GM12878 (cell line): ENCODE measurements at regions not wholly inside any gene's neighbourhood (a gene's known extent, or its start where the extent isn't known, plus 50 kb on each side); places are given as distances from the start of the nearest gene placed in this dataset.

Experiments
- ATAC-seq: fragments of 200-7000 bp; cut with Tn5 transposase; 3 replicates; pipeline ENCODE4 v1.9.1; 2020; ENCODE audit warnings: mild to moderate bottlenecking, moderate library complexity
- BruUV-seq: library from RNA; stranded (reverse); fragments of 400-500 nt; replicated peaks from 2 replicates; lab custom pipeline; 2021; lab: Mats Ljungman, UMichigan
- CTCF ChIA-PET: fragments of 300-600 bp; sonication (Branson Sonifier 250); formaldehyde crosslinking; extraction: SDS; loops from one replicate; lab custom pipeline; 2021; ENCODE audit warnings: inconsistent platforms; lab: Yijun Ruan, JAX
- POLR2A ChIA-PET: fragments of 350-600 bp; formaldehyde crosslinking; extraction: SDS; loops from one replicate; lab custom pipeline; 2021; ENCODE audit warnings: inconsistent platforms; lab: Charles Lee
- RAD21 ChIA-PET: fragments of 300-600 bp; sonication (Branson Sonifier 250); formaldehyde crosslinking; loops from one replicate; lab custom pipeline; 2023; ENCODE audit warnings: antibody characterized with exemption; ENCODE audit not compliant: unreplicated experiment; lab: Charles Lee
- SMC1A ChIA-PET: fragments of 300-600 bp; sonication (Branson Sonifier 250); formaldehyde crosslinking; loops from one replicate; lab custom pipeline; 2023; ENCODE audit not compliant: unreplicated experiment, uncharacterized antibody; lab: Charles Lee
- DNase-seq: peaks from one replicate; pipeline ENCODE4 v3.0.0-alpha.2; 2011; ENCODE audit warnings: low read depth, low spot score
- FAIRE-seq: peaks from 3 replicates; lab custom pipeline; 2011; peaks lifted over from hg19 to GRCh38; lab: Jason Lieb, UNC
- H2AFZ ChIP-seq: 2 replicates; pipeline ENCODE4 v1.6.0; 2011; ENCODE audit warnings: low read depth, low read length, control low read depth; ENCODE audit not compliant: control insufficient read depth
- H3K27ac ChIP-seq: 2 replicates; pipeline ENCODE4 v1.5.1; 2011; ENCODE audit warnings: control low read depth; ENCODE audit not compliant: control insufficient read depth, insufficient read depth
- H3K27me3 ChIP-seq, 2 experiments: replicated peaks in 1 of 2; 2 replicates each; pipeline versions ENCODE4 v1.6.0 to v1.6.1; 2011; ENCODE audit warnings: low read length in 1 of 2; ENCODE audit not compliant: control insufficient read depth in 2 of 2, insufficient read depth in 2 of 2
- H3K36me3 ChIP-seq, 2 experiments: 2 replicates each; pipeline ENCODE4 v1.5.1; 2011; ENCODE audit warnings: low read length in 1 of 2; ENCODE audit not compliant: control insufficient read depth in 2 of 2, insufficient read depth in 2 of 2
- H3K4me1 ChIP-seq: 2 replicates; pipeline ENCODE4 v1.6.1; 2011; ENCODE audit warnings: mild to moderate bottlenecking, low read length, moderate library complexity, mixed read lengths; ENCODE audit not compliant: control insufficient read depth, insufficient read depth
- H3K4me2 ChIP-seq: 2 replicates; pipeline ENCODE4 v1.6.0; 2011; ENCODE audit warnings: control low read depth; ENCODE audit not compliant: control insufficient read depth, insufficient read depth
- H3K4me3 ChIP-seq: fragments of 200-600 bp; sonication (generic); 2 replicates; pipeline ENCODE4 v1.5.1; 2016
- H3K79me2 ChIP-seq: 2 replicates; pipeline ENCODE4 v1.6.0; 2011; ENCODE audit warnings: low read length; ENCODE audit not compliant: control insufficient read depth, insufficient read depth
- H3K9ac ChIP-seq: 2 replicates; pipeline ENCODE4 v1.8.0; 2011; ENCODE audit warnings: low read length, control low read depth, mixed read lengths; ENCODE audit not compliant: control insufficient read depth, insufficient read depth
- H3K9me3 ChIP-seq: replicated peaks from 3 replicates; pipeline ENCODE4 v1.5.1; 2011; ENCODE audit warnings: mild to moderate bottlenecking, low read length; ENCODE audit not compliant: control insufficient read depth, insufficient read depth
- H4K20me1 ChIP-seq: 2 replicates; pipeline ENCODE4 v1.6.0; 2011; ENCODE audit not compliant: control insufficient read depth, insufficient read depth
- ATF7 ChIP-seq: fragments of 450-650 bp; IDR thresholded peaks from 2 replicates; pipeline ENCODE4 v1.6.1; 2016; ENCODE audit warnings: low read depth, mild to moderate bottlenecking
- CEBPB ChIP-seq, 2 experiments: fragments of 150-350 bp in 1 of 2; IDR thresholded peaks; 2 replicates each; pipeline ENCODE4 v1.6.1; 2012 to 2014; ENCODE audit warnings: low read depth in 2 of 2, low read length in 2 of 2, borderline replicate concordance in 1 of 2, inconsistent platforms in 1 of 2
- CHD4 ChIP-seq: fragments of 200-600 bp; sonication (generic); IDR thresholded peaks from 2 replicates; pipeline ENCODE4 v1.6.1; 2016; ENCODE audit warnings: mild to moderate bottlenecking
- ELK1 ChIP-seq: IDR thresholded peaks from 2 replicates; pipeline ENCODE4 v1.6.1; 2012; ENCODE audit warnings: low read depth, low read length, improper control_type of control experiment
- EZH2 ChIP-seq: IDR thresholded peaks from 2 replicates; pipeline ENCODE4 v1.6.1; 2012; ENCODE audit warnings: low read depth, mild to moderate bottlenecking, control low read depth, inconsistent platforms, low read length, borderline replicate concordance; ENCODE audit not compliant: control insufficient read depth
- FOS ChIP-seq: IDR thresholded peaks from 3 replicates; pipeline ENCODE4 v1.6.1; 2011; ENCODE audit warnings: borderline replicate concordance; ENCODE audit not compliant: insufficient read length; ENCODE audit errors: extremely low read depth
- HCFC1 ChIP-seq: fragments of 150-350 bp; IDR thresholded peaks from 2 replicates; pipeline ENCODE4 v1.6.1; 2014; ENCODE audit warnings: low read length
- HDGF ChIP-seq: fragments of 450-650 bp; IDR thresholded peaks from 2 replicates; pipeline ENCODE4 v1.6.1; 2016; ENCODE audit warnings: antibody characterized with exemption
- HSF1 ChIP-seq: fragments of 150-350 bp; IDR thresholded peaks from 2 replicates; pipeline ENCODE4 v1.6.1; 2014; ENCODE audit warnings: mild to moderate bottlenecking, low read depth, low read length
- NFYA ChIP-seq: IDR thresholded peaks from 2 replicates; pipeline ENCODE4 v1.6.1; 2011; ENCODE audit warnings: low read depth, mild to moderate bottlenecking, low read length, improper control_type of control experiment, borderline replicate concordance
- NRF1 ChIP-seq: conservative IDR thresholded peaks from 2 replicates; pipeline ENCODE4 v1.6.1; 2011; ENCODE audit warnings: mild to moderate bottlenecking, low read depth, low read length, improper control_type of control experiment
- RAD51 ChIP-seq: fragments of 450-650 bp; IDR thresholded peaks from 2 replicates; pipeline ENCODE4 v1.6.1; 2016; ENCODE audit warnings: moderate library complexity, mild to moderate bottlenecking, inconsistent platforms
- TARDBP ChIP-seq: IDR thresholded peaks from 2 replicates; pipeline ENCODE4 v1.6.1; 2016; ENCODE audit warnings: borderline replicate concordance
- TCF7 ChIP-seq: IDR thresholded peaks from 2 replicates; pipeline ENCODE4 v1.6.1; 2014; ENCODE audit warnings: antibody characterized with exemption, borderline replicate concordance
- ZNF217 ChIP-seq: fragments of 450-650 bp; IDR thresholded peaks from 2 replicates; pipeline ENCODE4 v1.6.1; 2017; ENCODE audit warnings: antibody characterized with exemption, mild to moderate bottlenecking
- ZNF687 ChIP-seq: fragments of 450-650 bp; IDR thresholded peaks from 2 replicates; pipeline ENCODE4 v1.6.1; 2017; ENCODE audit warnings: mild to moderate bottlenecking, moderate library complexity
- WGBS: methylation state at CpG from one replicate; pipeline ENCODE4 v1.1.6; 2016; ENCODE audit warnings: low lambda C conversion rate; ENCODE audit not compliant: insufficient replicate concordance, insufficient coverage; ENCODE audit errors: missing lambda C conversion rate; 5-methylcytosine and 5-hydroxymethylcytosine counted together
- in situ Hi-C: fragments of 300-500 bp; cut with MboI; formaldehyde crosslinking; loops from 9 replicates; pipeline ENCODE4 v1.14.3; 2018; ENCODE audit warnings: mixed read lengths
- intact Hi-C: fragments of 100-400 bp; cut with micrococcal nuclease; formaldehyde crosslinking; loops from one replicate; pipeline ENCODE4 v1.14.2; 2022; ENCODE audit not compliant: unreplicated experiment

- TF ChIP-seq HSF1 = no peak
- no peak for TF ChIP-seq HCFC1
- TF ChIP-seq ZNF687 = no peak
- TF ChIP-seq, all 136 proteins: peak for 0
These were observed 334.0 kb downstream of the SLITRK5 start (continued) for GRCh38 chr13:88005188-88005587.

GRCh38 chr13:88014527-88014926 is 343.4 kb downstream of the SLITRK5 start:
- Histone ChIP-seq H3K79me2 (no peaks in the 10 kb centered on the region), H3K36me3 (no peaks in the 10 kb centered on the region), H4K20me1 (no peaks in the 10 kb centered on the region), H3K4me1 (no peaks in the 10 kb centered on the region), H3K4me2 (no peak overlapping the region), H3K9ac (no peak overlapping the region), H3K27me3 (no peaks in the 10 kb centered on the region), H3K27ac (no peak overlapping the region), H3K9me3 (no peaks in the 10 kb centered on the region; the same call in 2 of the 3 replicates), H3K4me3 (no peak overlapping the region), H2AFZ (no peak overlapping the region)
- 0% methylated on average over 2 of the region's 2 CpGs for WGBS
- no peak for DNase-seq
- no peak for ATAC-seq
- no peak for TF ChIP-seq TARDBP
- TF ChIP-seq TCF7 = no peak
- no peak for TF ChIP-seq EZH2
- TF ChIP-seq NRF1 = no peak
- no peak for TF ChIP-seq RAD51
- no peak for TF ChIP-seq CEBPB (IDR thresholded peaks at IDR 0.05; ENCODE audit: borderline replicate concordance in 1 of 2, low read depth in 2 of 2, low read length in 2 of 2)
- no peak for TF ChIP-seq HDGF
- no peak for TF ChIP-seq CHD4
- TF ChIP-seq ZNF217 = no peak
- TF ChIP-seq ATF7 = no peak
- no peak for TF ChIP-seq NFYA
- TF ChIP-seq ELK1 = no peak
- no peak for TF ChIP-seq FOS
- no peak for TF ChIP-seq HCFC1
- RAD21 ChIA-PET = no interaction called here
- CTCF ChIA-PET = no interaction called here
- POLR2A ChIA-PET = no interaction called here
- intact Hi-C loops (no loop called here), in situ Hi-C loops (no loop called here)
- no TSS peak for BruUV-seq
- FAIRE-seq = no peak
- SMC1A ChIA-PET = no interaction called here
